ENCODE measurements at regions not wholly inside any gene's neighbourhood (a gene's known extent, or its start where the extent isn't known, plus 50 kb on each side); places are given as distances from the start of the nearest gene placed in this dataset.
"Not testable (repeated sequence)": the region's sequence is repeated elsewhere in the genome, so short reads cannot be mapped to it uniquely, and the experiment has no call there.

GRCh38 chr2:13826314-13826853, 806.1 kb upstream of the LRATD1 start:
- ATAC-seq (ENCODE audit: low read depth) (no peak), DNase-seq (no peak)
- H3K4me1 ChIP-seq (ENCODE audit: control insufficient read depth in 2 of 2, insufficient read depth in 2 of 2, low read length in 2 of 2): no peaks in the 10 kb centered on the region
- Mint-ChIP-seq H3K4me3 (no peak overlapping the region), H3K9me3 (ENCODE audit: insufficient read depth) (no peaks in the 10 kb centered on the region), H3K27me3 (no peaks in the 10 kb centered on the region), H3K27ac (no peak overlapping the region), H3K4me1 (no peaks in the 10 kb centered on the region)
- H2AFZ ChIP-seq (ENCODE audit: insufficient read depth, low read depth, low read length, poor library complexity, severe bottlenecking): no peak overlapping the region
- H3K4me2 ChIP-seq (replicated peaks; ENCODE audit: low read depth, low read length, poor library complexity, severe bottlenecking): no peak overlapping the region
- no peaks in the 10 kb centered on the region for H3K36me3 ChIP-seq (replicated peaks in 1 of 2; ENCODE audit: control extremely low read depth in 1 of 2, control insufficient read depth in 1 of 2, extremely low read depth in 1 of 2, insufficient read depth in 2 of 2, low read length in 1 of 2)
- intact Hi-C loops (cut with micrococcal nuclease): no loop called here
- H4K20me1 ChIP-seq (ENCODE audit: control insufficient read depth, insufficient read depth, low read length, poor library complexity, severe bottlenecking): no peaks in the 10 kb centered on the region
- no peaks in the 10 kb centered on the region for H3K79me2 ChIP-seq (ENCODE audit: control insufficient read depth, insufficient read depth, low read length)
- no peaks in the 10 kb centered on the region for H3K9me3 ChIP-seq (ENCODE audit: control extremely low read depth in 1 of 3, control insufficient read depth in 2 of 3, insufficient read depth in 1 of 3, low read length in 2 of 3)
- H3K27me3 ChIP-seq (replicated peaks in 1 of 4; ENCODE audit: control extremely low read depth in 1 of 4, control insufficient read depth in 3 of 4, insufficient read depth in 4 of 4, low read length in 3 of 4): no peaks in the 10 kb centered on the region
- no peak overlapping the region for H3K27ac ChIP-seq (ENCODE audit: low read length in 2 of 2)
- WGBS (ENCODE audit: insufficient coverage): no CpG with 5 or more reads among the region's 5 CpGs
- H3K9ac ChIP-seq (ENCODE audit: low read length): no peak overlapping the region
- TF ChIP-seq EZH2 (IDR thresholded peaks at IDR 0.05; ENCODE audit: borderline replicate concordance, insufficient read depth, low read depth, low read length, poor library complexity, severe bottlenecking) (no peak), CTCF (IDR thresholded peaks at IDR 0.05) (no peak)
- H3K4me3 ChIP-seq (ENCODE audit: control extremely low read depth in 1 of 5, extremely low read depth in 1 of 5, insufficient read depth in 1 of 5, low read depth in 2 of 5, low read length in 4 of 5): no peak overlapping the region
- POLR2A ChIA-PET: no interaction called here
- CTCF ChIA-PET: no interaction called here

GRCh38 chr2:13858626-13859025, 773.9 kb upstream of the LRATD1 start:
- Mint-ChIP-seq H3K9me3 (ENCODE audit: insufficient read depth) (no peaks in the 10 kb centered on the region), H3K27me3 (no peaks in the 10 kb centered on the region), H3K4me3 (no peak overlapping the region), H3K27ac (no peak overlapping the region), H3K4me1 (no peaks in the 10 kb centered on the region)
- H4K20me1 ChIP-seq (ENCODE audit: control insufficient read depth, insufficient read depth, low read length, poor library complexity, severe bottlenecking): no peaks in the 10 kb centered on the region
- no peaks in the 10 kb centered on the region for H3K79me2 ChIP-seq (ENCODE audit: control insufficient read depth, insufficient read depth, low read length)
- ATAC-seq (ENCODE audit: low read depth) (no peak), DNase-seq (no peak)
- H2AFZ ChIP-seq (ENCODE audit: insufficient read depth, low read depth, low read length, poor library complexity, severe bottlenecking): no peak overlapping the region
- intact Hi-C loops (cut with micrococcal nuclease): no loop called here
- no peaks in the 10 kb centered on the region for H3K27me3 ChIP-seq (replicated peaks in 1 of 4; ENCODE audit: control extremely low read depth in 1 of 4, control insufficient read depth in 3 of 4, insufficient read depth in 4 of 4, low read length in 3 of 4)
- ChIA-PET CTCF (no interaction called here), POLR2A (no interaction called here)
- no peak overlapping the region for H3K9ac ChIP-seq (ENCODE audit: low read length)
- no peak overlapping the region for H3K27ac ChIP-seq (ENCODE audit: low read length in 2 of 2)
- peaks cover 0 to 3% (median 0%) of the 10 kb centered on the region in 3 donors for H3K9me3 ChIP-seq (ENCODE audit: control extremely low read depth in 1 of 3, control insufficient read depth in 2 of 3, insufficient read depth in 1 of 3, low read length in 2 of 3)
- WGBS (ENCODE audit: insufficient coverage): 79% methylated on average over 5 of the region's 6 CpGs
- H3K4me2 ChIP-seq (replicated peaks; ENCODE audit: low read depth, low read length, poor library complexity, severe bottlenecking): no peak overlapping the region
- no peaks in the 10 kb centered on the region for H3K4me1 ChIP-seq (ENCODE audit: control insufficient read depth in 2 of 2, insufficient read depth in 2 of 2, low read length in 2 of 2)
- TF ChIP-seq CTCF (IDR thresholded peaks at IDR 0.05): no peak
- no peaks in the 10 kb centered on the region for H3K36me3 ChIP-seq (replicated peaks in 1 of 2; ENCODE audit: control extremely low read depth in 1 of 2, control insufficient read depth in 1 of 2, extremely low read depth in 1 of 2, insufficient read depth in 2 of 2, low read length in 1 of 2)
- H3K4me3 ChIP-seq (ENCODE audit: control extremely low read depth in 1 of 5, extremely low read depth in 1 of 5, insufficient read depth in 1 of 5, low read depth in 2 of 5, low read length in 4 of 5): no peak overlapping the region

- H3K9me3 Mint-ChIP-seq (ENCODE audit: insufficient read depth); H3K4me3 ChIP-seq (ENCODE audit: control extremely low read depth in 1 of 5, extremely low read depth in 1 of 5, insufficient read depth in 1 of 5, low read depth in 2 of 5, low read length in 4 of 5); H3K4me1 ChIP-seq (ENCODE audit: control insufficient read depth in 2 of 2, insufficient read depth in 2 of 2, low read length in 2 of 2); H3K27ac ChIP-seq (ENCODE audit: low read length in 2 of 2); H3K36me3 ChIP-seq (replicated peaks in 1 of 2; ENCODE audit: control extremely low read depth in 1 of 2, control insufficient read depth in 1 of 2, extremely low read depth in 1 of 2, insufficient read depth in 2 of 2, low read length in 1 of 2); H3K79me2 ChIP-seq (ENCODE audit: control insufficient read depth, insufficient read depth, low read length); DNase-seq; intact Hi-C loops (cut with micrococcal nuclease); H3K27me3 ChIP-seq (replicated peaks in 1 of 4; ENCODE audit: control extremely low read depth in 1 of 4, control insufficient read depth in 3 of 4, insufficient read depth in 4 of 4, low read length in 3 of 4); H3K9ac ChIP-seq (ENCODE audit: low read length); H3K27me3 Mint-ChIP-seq; H3K9me3 ChIP-seq (ENCODE audit: control extremely low read depth in 1 of 3, control insufficient read depth in 2 of 3, insufficient read depth in 1 of 3, low read length in 2 of 3); H2AFZ ChIP-seq (ENCODE audit: insufficient read depth, low read depth, low read length, poor library complexity, severe bottlenecking); H3K27ac Mint-ChIP-seq; H4K20me1 ChIP-seq (ENCODE audit: control insufficient read depth, insufficient read depth, low read length, poor library complexity, severe bottlenecking); POLR2A ChIA-PET; H3K4me2 ChIP-seq (replicated peaks; ENCODE audit: low read depth, low read length, poor library complexity, severe bottlenecking); H3K4me1 Mint-ChIP-seq; H3K4me3 Mint-ChIP-seq; ATAC-seq (ENCODE audit: low read depth); CTCF ChIA-PET: not testable (repeated sequence)
These were observed 764.2 kb upstream of the LRATD1 start for GRCh38 chr2:13868275-13868674.

Data from B cell (primary cell).